NB4 (cell line): ENCODE measurements at regions not wholly inside any gene's neighbourhood (a gene's known extent, or its start where the extent isn't known, plus 50 kb on each side); places are given as distances from the start of the nearest gene placed in this dataset.
A peak's percentile ranks its signal among the peaks of the same experiment; 100 is the strongest.

ENCODE experiments used
- DNase-seq: peaks from one replicate; pipeline ENCODE4 v3.0.0; 2010; ENCODE audit warnings: low read depth
- H3K4me3 ChIP-seq: one replicate; pipeline ENCODE4 v1.5.1; 2011; ENCODE audit warnings: mild to moderate bottlenecking, low read depth, low read length, moderate library complexity
- CTCF ChIP-seq: IDR thresholded peaks from one replicate; pipeline ENCODE4 v1.5.1; 2012; ENCODE audit warnings: low read depth, low read length
- MAX ChIP-seq: IDR thresholded peaks from 2 replicates; pipeline ENCODE4 v1.6.1; 2011; ENCODE audit warnings: low read depth, low read length
- MYC ChIP-seq: IDR thresholded peaks from 2 replicates; pipeline ENCODE4 v1.6.1; 2011; ENCODE audit warnings: low read depth, low read length
- POLR2A ChIP-seq: IDR thresholded peaks from 2 replicates; pipeline ENCODE4 v1.6.1; 2011; ENCODE audit warnings: mild to moderate bottlenecking; ENCODE audit not compliant: insufficient read length; ENCODE audit errors: extremely low read depth

GRCh38 chr4:179586460-179586859, 2144.2 kb upstream of the AGA start:
- DNase-seq: no peak
- H3K4me3 ChIP-seq: no peak overlapping the region
- no peak for TF ChIP-seq POLR2A
- no peak for TF ChIP-seq CTCF
- no peak for TF ChIP-seq MAX
- no peak for TF ChIP-seq MYC

GRCh38 chr4:179595671-179596410, 2153.6 kb upstream of the AGA start:
- H3K4me3 ChIP-seq: no peak overlapping the region
- TF ChIP-seq POLR2A (no peak), MAX (no peak), CTCF (no peak), MYC (no peak)
- DNase-seq: peak; percentile 50

- TF ChIP-seq MAX (no peak), POLR2A (no peak), MYC (no peak), CTCF (no peak)
- DNase-seq: no peak
- H3K4me3 ChIP-seq: no peak overlapping the region
Observed at GRCh38 chr4:179596621-179597020, 2154.4 kb upstream of the AGA start.

GRCh38 chr4:179597301-179597700, 2155.1 kb upstream of the AGA start:
- no peak overlapping the region for H3K4me3 ChIP-seq
- no peak for DNase-seq
- no peak for TF ChIP-seq CTCF
- TF ChIP-seq MYC: no peak
- TF ChIP-seq MAX: no peak
- TF ChIP-seq POLR2A: no peak

- no peak for DNase-seq
- TF ChIP-seq MAX (no peak), CTCF (no peak), POLR2A (no peak), MYC (no peak)
- H3K4me3 ChIP-seq: no peak overlapping the region
Observed at GRCh38 chr4:179601671-179602070, 2159.4 kb upstream of the AGA start.
